Loucy (cell line): ENCODE measurements at regions not wholly inside any gene's neighbourhood (a gene's known extent, or its start where the extent isn't known, plus 50 kb on each side); places are given as distances from the start of the nearest gene placed in this dataset.

Source experiments
- H2AFZ ChIP-seq: fragments of 200-600 bp; sonication (generic); 2 replicates; pipeline ENCODE4 v1.6.0; 2016; ENCODE audit warnings: antibody characterized with exemption, mild to moderate bottlenecking, low read length, moderate library complexity
- H3F3A ChIP-seq: fragments of 200-600 bp; 2 replicates; pipeline ENCODE4 v1.6.0; 2016; ENCODE audit warnings: antibody characterized with exemption, low read depth, mild to moderate bottlenecking
- H3K27me3 ChIP-seq: fragments of 200-600 bp; sonication (generic); 2 replicates; pipeline ENCODE4 v1.6.1; 2014; ENCODE audit warnings: low read length, mild to moderate bottlenecking; ENCODE audit not compliant: insufficient read depth, poor library complexity, severe bottlenecking
- H3K36me3 ChIP-seq: fragments of 200-600 bp; sonication (generic); 2 replicates; pipeline ENCODE4 v1.6.1; 2016; ENCODE audit warnings: low read length; ENCODE audit not compliant: insufficient read depth
- H3K4me1 ChIP-seq: fragments of 200-600 bp; sonication (generic); 2 replicates; pipeline ENCODE4 v1.5.1; 2014; ENCODE audit warnings: low read length, mild to moderate bottlenecking; ENCODE audit not compliant: insufficient read depth, poor library complexity, severe bottlenecking
- H3K4me2 ChIP-seq: fragments of 200-600 bp; sonication (generic); 2 replicates; pipeline ENCODE4 v1.6.0; 2014; ENCODE audit warnings: antibody characterized with exemption, low read length, low read depth, mild to moderate bottlenecking; ENCODE audit not compliant: poor library complexity, severe bottlenecking
- H3K4me3 ChIP-seq: fragments of 200-600 bp; sonication (generic); 2 replicates; pipeline ENCODE4 v1.5.1; 2014; ENCODE audit warnings: low read length, mild to moderate bottlenecking, mixed read lengths; ENCODE audit not compliant: poor library complexity, severe bottlenecking
- H3K79me2 ChIP-seq: fragments of 200-600 bp; sonication (generic); 2 replicates; pipeline ENCODE4 v1.6.1; 2014; ENCODE audit warnings: low read length; ENCODE audit not compliant: insufficient read depth
- H3K9ac ChIP-seq: fragments of 200-600 bp; sonication (generic); 2 replicates; pipeline ENCODE4 v1.6.0; 2014; ENCODE audit warnings: mild to moderate bottlenecking, low read depth, low read length, moderate library complexity; ENCODE audit not compliant: poor library complexity, severe bottlenecking
- H3K9me2 ChIP-seq: fragments of 200-600 bp; sonication (generic); replicated peaks from 2 replicates; pipeline ENCODE4 v1.6.1; 2016; ENCODE audit warnings: low read depth, low read length, mixed read lengths
- H3K9me3 ChIP-seq: fragments of 200-600 bp; sonication (generic); 2 replicates; pipeline ENCODE4 v1.6.1; 2014; ENCODE audit warnings: mild to moderate bottlenecking, antibody characterized with exemption, low read length, low read depth; ENCODE audit not compliant: insufficient read depth
- H4K20me1 ChIP-seq: fragments of 200-600 bp; sonication (generic); 2 replicates; pipeline ENCODE4 v1.6.0; 2014; ENCODE audit warnings: antibody characterized with exemption, low read length, mild to moderate bottlenecking; ENCODE audit not compliant: insufficient read depth, poor library complexity, severe bottlenecking
- EZH2phosphoT487 ChIP-seq: fragments of 200-600 bp; IDR thresholded peaks from 2 replicates; pipeline ENCODE4 v1.6.1; 2018; ENCODE audit warnings: antibody characterized with exemption, mild to moderate bottlenecking, moderate library complexity, borderline replicate concordance
- TF ChIP-seq, protein P1 (sequence below): fragments of 200-600 bp; sonication (generic); conservative IDR thresholded peaks from 2 replicates; pipeline ENCODE4 v1.5.1; 2014; ENCODE audit warnings: mild to moderate bottlenecking, antibody characterized with exemption, low read length

GRCh38 chr3:117084739-117085270, 375.2 kb downstream of the TUSC7 start:
- Histone ChIP-seq H3K9me3 (no peaks in the 10 kb centered on the region), H3K9ac (no peak overlapping the region), H3K4me3 (no peak overlapping the region), H2AFZ (no peak overlapping the region), H3K79me2 (no peaks in the 10 kb centered on the region), H3K27me3 (no peaks in the 10 kb centered on the region), H3K36me3 (no peaks in the 10 kb centered on the region), H3K4me1 (no peaks in the 10 kb centered on the region), H3F3A (no peaks in the 10 kb centered on the region), H3K9me2 (no peaks in the 10 kb centered on the region), H4K20me1 (no peaks in the 10 kb centered on the region), H3K4me2 (no peak overlapping the region)
- TF ChIP-seq, protein P1, sequence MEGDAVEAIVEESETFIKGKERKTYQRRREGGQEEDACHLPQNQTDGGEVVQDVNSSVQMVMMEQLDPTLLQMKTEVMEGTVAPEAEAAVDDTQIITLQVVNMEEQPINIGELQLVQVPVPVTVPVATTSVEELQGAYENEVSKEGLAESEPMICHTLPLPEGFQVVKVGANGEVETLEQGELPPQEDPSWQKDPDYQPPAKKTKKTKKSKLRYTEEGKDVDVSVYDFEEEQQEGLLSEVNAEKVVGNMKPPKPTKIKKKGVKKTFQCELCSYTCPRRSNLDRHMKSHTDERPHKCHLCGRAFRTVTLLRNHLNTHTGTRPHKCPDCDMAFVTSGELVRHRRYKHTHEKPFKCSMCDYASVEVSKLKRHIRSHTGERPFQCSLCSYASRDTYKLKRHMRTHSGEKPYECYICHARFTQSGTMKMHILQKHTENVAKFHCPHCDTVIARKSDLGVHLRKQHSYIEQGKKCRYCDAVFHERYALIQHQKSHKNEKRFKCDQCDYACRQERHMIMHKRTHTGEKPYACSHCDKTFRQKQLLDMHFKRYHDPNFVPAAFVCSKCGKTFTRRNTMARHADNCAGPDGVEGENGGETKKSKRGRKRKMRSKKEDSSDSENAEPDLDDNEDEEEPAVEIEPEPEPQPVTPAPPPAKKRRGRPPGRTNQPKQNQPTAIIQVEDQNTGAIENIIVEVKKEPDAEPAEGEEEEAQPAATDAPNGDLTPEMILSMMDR: no peak
- TF ChIP-seq EZH2phosphoT487: no peak

GRCh38 chr3:117091676-117092075, 382.1 kb downstream of the TUSC7 start:
- no peaks in the 10 kb centered on the region for H3K27me3 ChIP-seq
- TF ChIP-seq, protein P1: no peak
- no peak for TF ChIP-seq EZH2phosphoT487
- H3K4me2 ChIP-seq: no peak overlapping the region
- no peak overlapping the region for H2AFZ ChIP-seq
- no peaks in the 10 kb centered on the region for H3K9me3 ChIP-seq
- H3F3A ChIP-seq: no peaks in the 10 kb centered on the region
- no peaks in the 10 kb centered on the region for H4K20me1 ChIP-seq
- H3K79me2 ChIP-seq: no peaks in the 10 kb centered on the region
- no peak overlapping the region for H3K9ac ChIP-seq
- no peaks in the 10 kb centered on the region for H3K4me1 ChIP-seq
- no peaks in the 10 kb centered on the region; the same call in 1 of the 2 replicates for H3K9me2 ChIP-seq
- H3K4me3 ChIP-seq: no peak overlapping the region
- no peaks in the 10 kb centered on the region for H3K36me3 ChIP-seq

- no peaks in the 10 kb centered on the region for H3F3A ChIP-seq
- H3K4me3 ChIP-seq: no peak overlapping the region
- no peaks in the 10 kb centered on the region for H4K20me1 ChIP-seq
- no peaks in the 10 kb centered on the region for H3K4me1 ChIP-seq
- H3K27me3 ChIP-seq: no peaks in the 10 kb centered on the region
- H3K79me2 ChIP-seq: no peaks in the 10 kb centered on the region
- H3K9ac ChIP-seq: no peak overlapping the region
- no peaks in the 10 kb centered on the region; the same call in 1 of the 2 replicates for H3K9me2 ChIP-seq
- no peaks in the 10 kb centered on the region for H3K36me3 ChIP-seq
- H2AFZ ChIP-seq: no peak overlapping the region
- no peak overlapping the region for H3K4me2 ChIP-seq
- TF ChIP-seq EZH2phosphoT487: no peak
- TF ChIP-seq, protein P1: no peak
- no peaks in the 10 kb centered on the region for H3K9me3 ChIP-seq
Observed at GRCh38 chr3:117096549-117096948, 387.0 kb downstream of the TUSC7 start.
